NCI-H774 (cell line): ENCODE measurements at regions not wholly inside any gene's neighbourhood (a gene's known extent, or its start where the extent isn't known, plus 50 kb on each side); places are given as distances from the start of the nearest gene placed in this dataset.
"Not testable (repeated sequence)": the region's sequence is repeated elsewhere in the genome, so short reads cannot be mapped to it uniquely, and the experiment has no call there.

Source experiments
- DNase-seq: peaks from one replicate; lab custom pipeline; 2025; lab: John Stamatoyannopoulos, UW

DNA sequence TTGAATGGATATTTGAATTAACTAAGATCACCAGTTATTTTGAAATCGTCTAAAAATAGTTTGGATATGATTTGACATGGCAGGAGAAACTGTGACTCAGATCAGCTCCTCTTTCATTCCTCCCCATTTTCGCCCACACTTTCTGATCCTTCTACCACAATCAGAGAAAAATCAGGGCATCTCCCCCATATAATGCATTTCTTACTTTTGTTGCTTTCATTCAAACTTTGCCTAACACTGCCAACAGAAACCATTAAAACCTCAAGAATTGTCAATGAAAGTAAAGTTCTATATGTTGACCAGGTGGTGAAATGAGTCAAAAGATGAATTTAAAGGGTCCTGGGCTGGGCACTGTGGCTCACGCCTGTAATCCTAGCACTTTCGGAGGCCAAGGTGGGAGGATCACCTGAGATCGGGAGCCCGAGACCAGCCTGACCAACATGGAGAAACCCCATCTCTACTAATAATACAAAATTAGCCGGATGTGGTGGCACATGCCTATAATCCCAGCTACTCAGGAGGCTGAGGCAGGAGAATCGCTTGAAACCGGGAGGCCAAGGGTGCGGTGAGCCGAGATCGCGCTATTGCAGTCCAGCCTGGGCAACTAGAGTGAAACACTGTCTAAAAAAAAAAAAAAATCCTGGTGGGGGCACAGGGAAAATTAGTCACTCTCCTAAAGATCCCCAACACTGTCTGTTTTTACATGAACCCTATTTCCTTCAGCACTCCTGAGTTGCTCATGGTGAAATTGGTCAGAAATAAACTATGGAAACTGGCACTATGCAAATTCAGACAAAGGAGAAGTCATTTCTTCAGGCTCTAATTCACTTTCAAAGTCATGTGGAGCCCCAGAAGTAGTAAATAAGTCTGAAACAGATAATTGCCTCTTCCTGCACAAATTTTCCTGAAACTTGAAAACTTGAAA lies 122.8 kb upstream of the NOCT start:
- DNase-seq: no peak

DNA sequence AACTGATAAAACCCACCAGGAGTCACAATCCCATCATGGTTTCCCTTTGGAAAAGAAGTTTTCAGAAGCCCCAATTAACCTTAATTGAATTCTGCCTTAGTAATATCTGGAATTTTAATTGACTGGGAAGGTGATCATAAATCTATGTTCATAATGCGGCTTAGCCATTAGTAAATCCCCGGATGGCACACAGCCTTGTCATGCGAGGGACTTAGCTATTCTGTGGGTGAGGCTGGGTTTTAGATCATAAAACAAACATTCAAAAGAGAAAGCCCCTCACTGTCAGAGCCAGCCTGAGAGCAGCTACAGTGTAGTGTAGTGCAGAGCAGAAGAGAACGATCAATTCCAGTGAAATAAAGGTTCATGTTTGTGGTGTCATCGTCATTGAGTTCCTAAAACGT lies 124.0 kb upstream of the NOCT start:
- DNase-seq: no peak

DNA sequence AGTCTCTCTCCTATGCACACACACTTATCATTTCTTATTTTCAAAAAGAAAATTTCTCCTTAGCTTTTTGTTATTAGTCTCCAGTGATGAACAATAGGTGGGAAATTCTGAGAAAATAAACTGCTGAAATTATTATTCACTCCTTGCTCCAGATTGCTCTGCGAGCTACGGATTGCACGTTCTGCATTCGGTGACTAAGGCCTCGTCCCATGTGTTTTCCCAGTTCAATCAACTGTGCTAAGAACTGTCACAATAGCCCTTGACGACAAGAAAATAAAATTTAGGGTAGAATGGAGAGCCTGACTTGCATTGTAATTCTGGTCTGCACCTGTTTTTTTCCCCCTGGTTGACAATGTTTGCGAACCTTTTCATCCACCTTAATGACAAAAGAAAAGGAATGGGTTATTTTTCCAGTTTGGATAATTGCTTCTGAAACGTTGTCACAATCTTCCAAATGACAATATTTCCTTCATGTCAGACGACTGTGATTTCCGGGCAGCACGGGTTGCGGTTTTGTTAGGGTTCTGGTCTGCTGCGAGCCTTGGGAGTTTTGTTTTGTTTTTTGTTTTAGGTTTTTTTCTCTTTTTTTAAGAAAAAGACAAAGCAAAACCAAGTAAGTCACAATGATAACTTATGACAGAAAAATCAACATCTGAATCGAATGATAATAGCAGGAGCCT lies 124.5 kb upstream of the NOCT start:
- DNase-seq: peak; percentile 80

DNA sequence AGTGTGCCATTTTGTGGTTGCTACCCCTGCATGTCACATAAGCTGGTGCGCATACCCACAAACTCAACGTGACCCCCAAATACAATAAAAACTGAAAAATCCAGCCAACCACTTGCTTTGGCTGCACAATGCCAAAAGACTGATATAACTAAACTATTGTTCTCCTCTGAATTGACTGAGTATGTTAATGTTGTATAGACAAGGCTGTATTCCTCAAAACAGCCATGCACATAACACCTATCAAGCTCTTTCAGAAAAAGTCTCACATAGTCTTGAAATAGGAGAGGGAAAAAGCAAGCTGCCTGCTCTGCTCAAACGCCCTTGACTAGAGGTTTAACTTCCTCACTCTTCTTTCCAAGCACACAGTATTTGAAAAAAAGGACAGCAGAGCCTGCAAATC lies 126.4 kb upstream of the NOCT start:
- no peak for DNase-seq

DNA sequence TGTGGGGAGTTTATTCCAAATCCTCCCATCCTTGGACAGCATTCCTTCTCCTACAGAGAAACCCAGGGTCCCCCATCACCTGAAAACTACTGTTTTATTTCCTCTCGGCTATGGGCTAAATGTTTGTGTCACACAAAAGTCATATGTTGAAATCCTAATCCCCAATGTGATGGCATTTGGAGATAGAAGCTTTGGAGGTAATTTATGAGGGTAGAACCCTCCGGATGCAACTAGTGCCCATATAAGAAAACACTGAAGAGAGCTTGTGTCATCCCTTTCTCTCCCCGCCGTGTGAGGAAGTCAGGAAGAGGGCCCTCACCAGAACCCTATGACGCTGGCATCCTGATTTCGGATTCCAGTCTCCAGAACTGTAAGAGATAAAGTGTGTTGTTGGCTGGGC lies 127.8 kb upstream of the NOCT start:
- DNase-seq: no peak

DNA sequence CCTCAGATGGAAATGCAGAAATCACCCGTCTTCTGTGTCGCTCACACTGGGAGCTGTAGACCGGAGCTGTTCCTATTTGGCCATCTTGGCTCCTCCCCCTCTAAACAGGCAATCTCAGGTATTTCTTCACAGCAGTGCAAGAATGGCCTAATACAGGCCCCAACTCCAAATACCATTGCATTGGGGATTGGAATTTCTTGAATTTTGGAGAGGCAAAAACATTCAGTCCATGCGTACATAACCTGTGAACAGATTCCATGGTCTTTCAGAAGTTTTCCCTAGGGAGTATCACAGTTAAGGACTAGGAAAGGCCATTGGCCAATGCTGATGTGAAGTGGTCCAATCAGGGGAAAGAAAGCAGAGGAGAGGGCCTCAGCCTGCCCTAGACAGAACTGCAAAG lies 128.2 kb upstream of the NOCT start:
- DNase-seq: no peak

DNA sequence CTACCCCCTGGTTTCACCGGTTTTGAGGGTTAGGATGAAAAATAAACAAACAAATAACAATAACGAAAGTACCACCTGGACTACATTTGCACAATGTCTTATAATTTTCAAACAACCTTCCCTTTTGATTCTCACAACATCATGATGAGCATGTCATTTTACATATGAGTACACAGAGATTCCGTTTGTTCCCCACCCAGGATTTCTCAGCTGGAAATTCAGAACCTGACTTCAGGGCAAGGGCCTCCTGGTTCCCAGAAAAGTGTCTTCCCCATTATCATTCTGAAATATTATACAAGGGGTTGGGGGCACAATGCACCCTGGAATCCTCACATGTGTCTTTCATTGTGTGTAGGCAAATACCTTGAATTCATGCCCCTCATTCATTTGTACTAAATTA lies 135.8 kb upstream of the NOCT start:
- DNase-seq: no peak

DNA sequence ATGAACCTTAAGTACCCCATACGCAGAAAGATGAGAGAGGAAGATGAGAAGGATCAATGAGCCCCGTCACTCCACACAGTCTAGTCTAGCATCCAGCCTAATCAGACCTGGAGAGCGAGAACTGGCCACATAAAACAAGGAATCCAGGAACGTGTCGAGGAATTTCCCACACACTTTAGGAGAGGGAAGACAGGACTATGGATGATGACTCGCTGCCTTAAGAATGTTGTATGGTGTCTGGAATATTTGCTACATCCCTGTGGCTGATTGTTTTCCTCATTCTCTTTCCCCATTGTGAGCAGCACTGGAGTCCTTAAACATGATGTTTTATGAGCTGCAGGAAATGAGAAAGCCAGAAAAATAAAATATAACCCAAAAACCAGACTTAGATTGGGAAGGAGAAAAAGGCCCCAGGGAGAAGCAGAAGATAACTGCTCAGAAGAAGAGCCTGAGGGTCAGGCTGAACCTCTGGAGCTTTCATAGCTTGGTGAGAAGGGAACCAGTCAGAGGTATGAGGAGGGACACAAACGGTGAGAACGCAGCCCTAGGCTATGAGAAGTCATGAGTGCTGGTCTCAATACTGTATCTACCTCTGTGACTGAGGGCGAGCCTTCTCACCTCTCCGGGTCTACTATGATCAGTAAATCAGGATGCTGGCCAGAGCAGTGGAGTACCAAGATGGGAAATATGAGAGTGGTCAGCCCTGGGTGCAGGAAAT lies 139.5 kb upstream of the NOCT start:
- no peak for DNase-seq

DNA sequence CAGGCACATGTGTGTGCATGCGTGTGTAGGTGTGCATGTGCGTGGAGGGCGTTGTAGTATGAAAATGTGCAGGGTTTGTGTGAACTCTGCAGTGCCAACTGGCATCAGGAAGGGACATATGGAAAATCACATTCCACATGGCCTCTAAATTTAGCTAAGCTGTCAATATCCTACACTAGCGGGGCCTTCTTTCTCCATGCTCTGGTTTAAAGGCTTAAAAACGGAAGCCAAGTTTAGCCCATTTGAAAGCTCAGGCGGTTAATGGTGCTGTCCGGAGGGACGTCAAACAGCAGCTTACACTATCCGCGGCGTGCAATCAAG lies 144.1 kb upstream of the NOCT start:
- DNase-seq: no peak

DNA sequence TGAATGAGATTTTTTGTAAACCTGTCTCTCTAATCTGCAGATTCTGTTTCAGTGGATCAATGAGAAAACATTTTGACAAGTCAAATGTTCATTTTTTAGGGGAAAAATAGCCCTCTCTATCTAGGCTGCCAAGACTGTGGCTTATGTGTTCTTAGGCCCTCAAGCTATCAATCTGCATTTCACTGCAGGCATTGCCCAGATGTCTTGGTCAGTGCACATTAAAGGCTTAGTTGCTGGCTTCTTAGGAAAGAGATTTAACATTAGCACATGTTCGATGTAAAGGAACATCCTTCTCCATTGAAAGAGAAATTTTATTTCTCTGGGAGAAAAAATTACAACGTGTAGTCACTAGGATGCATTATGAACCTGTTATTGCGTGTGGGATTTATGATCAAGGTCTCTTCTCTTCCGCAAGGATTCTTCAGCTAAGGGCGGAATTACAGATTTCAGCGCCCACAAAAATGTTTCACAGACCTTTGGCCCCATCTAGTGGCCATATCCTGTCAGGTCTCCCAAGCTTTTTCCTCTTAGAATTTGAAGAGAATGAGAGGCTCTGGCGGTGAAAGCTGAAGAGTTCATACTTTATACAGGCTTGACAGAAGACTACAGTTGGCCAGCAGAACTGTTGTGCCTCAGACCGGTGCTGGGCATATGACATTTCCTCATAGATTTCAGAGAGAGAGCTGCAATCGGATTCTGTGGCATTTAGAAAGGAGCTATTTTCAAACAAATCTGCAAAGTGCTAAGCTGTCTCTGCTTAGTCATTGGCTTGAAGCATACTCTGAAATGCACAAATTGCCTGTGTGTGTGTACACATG lies 144.6 kb upstream of the NOCT start:
- DNase-seq: peak; percentile 46

DNA sequence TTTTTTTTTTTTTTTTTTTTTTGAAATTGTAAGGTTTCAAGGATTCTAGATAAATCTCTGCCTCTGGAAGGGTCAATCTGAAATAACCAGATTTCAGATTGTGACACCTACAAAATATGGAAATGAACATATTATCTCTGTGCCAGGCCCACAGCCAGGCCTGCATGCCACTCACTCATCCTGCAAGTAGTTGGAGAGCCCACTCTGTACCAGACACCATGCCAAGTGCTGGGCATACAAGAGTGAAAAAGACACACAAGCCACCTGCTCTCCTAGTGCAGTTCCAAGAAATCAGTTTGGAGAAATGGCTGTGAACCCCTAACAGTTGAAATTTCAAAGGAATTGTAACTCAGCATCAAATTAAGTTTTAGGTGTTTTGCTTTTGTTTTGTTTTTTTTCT lies 145.9 kb upstream of the NOCT start:
- no peak for DNase-seq

DNA sequence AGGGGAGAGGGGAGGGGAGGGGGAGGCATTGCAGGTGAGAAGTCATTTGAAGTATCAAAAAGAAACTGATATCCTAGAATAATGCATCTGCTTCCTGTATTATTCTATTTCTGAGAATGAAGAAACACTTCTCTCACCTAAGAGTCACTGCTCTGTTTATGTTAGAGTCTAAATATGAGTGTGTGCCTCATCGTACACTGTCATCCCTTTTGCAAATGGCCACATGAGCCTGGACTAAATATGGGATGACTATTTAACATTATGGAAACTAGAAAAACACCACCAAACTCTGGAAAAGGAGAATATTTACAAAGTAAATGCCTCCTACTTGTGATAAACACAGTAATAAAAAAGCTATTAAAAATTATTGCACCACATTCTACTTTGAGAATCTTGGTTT lies 146.4 kb upstream of the NOCT start:
- no peak for DNase-seq

DNA sequence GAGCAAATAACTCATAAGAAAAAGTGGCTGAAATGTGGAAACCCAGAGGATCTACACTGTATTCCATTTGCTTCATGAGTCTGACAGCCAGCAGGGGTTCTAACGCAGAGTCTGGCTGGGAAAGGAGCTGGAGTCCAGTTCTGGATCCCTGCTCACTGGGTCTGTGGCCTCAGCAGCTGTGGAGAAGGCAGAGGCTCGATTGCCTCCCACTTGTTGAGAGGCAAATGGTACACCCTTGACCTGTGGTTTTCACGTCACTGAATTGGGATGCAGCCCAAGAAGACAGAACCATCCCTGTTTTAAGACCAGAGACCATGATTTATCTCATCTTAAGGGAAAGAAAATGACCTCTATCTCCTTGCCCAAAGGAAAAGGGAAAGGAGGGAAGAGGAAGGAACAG lies 147.0 kb upstream of the NOCT start:
- no peak for DNase-seq

DNA sequence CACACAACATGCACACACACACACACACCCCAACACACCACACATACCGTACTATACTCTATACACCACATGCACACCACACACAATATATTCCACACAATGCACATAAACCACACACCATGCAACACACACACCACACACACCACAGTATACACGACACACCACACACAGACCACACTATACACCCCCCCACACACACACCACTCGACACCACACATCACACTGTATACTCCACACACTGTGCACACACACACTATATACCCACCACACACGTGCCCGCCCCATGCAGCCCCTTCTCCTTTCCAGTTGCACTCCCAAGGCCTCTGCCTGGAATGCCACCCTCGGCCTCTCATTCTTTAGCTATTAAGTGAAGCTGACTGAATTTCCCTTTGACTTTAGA lies 148.2 kb upstream of the NOCT start:
- no peak for DNase-seq

DNA sequence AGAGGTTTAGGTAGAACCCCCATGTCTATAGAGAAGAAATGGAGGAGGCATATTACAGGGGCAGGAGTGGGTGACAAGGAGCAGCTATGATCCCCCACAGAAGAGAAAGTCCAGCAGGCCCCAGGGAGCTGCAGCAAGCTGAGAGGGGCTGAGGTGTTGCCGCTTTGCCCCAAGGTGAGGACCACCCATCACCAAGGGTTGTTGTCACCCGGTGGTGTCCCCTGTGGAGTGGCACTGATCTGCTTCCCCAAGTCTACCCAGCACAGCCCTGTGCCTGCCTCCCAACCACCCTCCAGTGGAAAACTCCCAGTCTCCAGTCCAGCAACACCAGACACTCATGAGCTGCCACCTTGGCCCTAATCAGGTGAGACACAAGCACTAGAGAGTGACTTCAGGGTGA lies 149.3 kb upstream of the NOCT start:
- DNase-seq: no peak

DNA sequence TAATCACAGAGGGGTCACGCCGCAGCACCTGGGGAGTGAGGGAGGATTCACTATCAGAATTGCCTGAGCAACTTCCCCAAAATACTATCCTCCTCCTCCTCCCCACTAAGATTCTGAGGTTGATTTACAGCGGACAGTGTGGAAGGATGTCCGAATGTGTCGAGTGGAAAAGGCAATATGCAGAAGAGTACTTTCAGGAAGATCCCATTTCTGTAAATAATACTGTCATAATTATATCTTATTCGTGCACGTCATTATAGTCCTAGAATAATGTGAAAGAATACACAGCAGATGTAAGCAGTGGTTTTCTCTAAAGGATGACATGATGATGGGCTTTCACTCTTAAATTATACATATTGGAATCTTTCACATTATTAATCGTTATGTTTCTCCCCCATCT lies 149.8 kb upstream of the NOCT start:
- no peak for DNase-seq

DNA sequence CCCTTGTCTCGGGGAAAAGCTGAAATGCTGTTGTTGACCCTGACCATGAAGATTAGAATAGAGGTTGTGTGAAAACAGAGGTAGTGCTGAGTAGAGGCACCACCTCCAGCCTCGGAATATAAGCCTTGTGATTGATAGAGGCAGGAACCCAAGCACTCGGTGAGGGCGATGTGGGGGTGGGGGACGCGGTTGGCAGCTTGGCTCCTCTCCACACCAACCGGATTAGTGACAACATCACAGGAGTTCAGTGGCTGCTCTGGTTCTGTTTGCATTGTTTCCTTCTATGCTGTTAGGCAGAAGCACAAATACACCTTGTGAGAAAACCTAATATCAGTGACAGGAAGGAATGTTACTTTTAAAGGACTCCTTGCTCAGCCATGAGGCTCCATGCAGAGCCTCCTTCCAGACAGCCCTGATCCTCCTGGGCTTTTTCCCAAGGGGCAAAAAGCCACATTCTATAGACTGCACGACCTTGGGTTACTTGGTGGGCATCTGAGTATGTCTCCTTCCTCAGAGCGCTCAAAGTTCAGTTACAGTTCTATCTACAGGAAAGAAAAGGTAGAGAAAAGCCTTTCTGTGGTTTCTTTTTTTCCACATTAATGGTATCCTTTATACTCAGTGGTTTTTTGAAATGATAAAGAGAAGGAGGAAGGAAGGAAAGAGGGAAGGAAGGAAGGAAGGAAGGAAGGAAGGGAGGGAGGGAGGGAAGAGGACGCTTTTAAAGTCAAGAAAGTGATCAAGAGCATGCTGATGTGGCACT lies 150.4 kb upstream of the NOCT start:
- no peak for DNase-seq

DNA sequence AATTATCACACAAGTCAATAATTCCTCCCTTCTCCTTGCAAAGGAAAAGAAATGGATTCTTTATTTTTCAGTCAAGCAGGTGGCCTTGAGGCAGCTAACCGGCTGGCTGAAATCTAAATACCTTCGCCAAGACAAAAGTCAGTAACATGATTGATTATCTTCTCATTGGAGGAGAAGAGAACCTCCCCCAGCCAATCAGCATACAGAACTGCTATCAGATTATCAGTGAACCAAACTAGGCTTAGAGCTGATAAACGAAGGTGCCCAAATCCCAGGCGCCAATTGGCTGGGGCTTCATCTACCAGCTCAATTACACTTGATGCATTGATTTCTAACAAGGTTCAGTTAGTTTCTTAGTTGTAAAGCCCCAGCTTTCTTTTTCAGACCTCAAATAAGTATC lies 152.4 kb upstream of the NOCT start:
- no peak for DNase-seq

DNA sequence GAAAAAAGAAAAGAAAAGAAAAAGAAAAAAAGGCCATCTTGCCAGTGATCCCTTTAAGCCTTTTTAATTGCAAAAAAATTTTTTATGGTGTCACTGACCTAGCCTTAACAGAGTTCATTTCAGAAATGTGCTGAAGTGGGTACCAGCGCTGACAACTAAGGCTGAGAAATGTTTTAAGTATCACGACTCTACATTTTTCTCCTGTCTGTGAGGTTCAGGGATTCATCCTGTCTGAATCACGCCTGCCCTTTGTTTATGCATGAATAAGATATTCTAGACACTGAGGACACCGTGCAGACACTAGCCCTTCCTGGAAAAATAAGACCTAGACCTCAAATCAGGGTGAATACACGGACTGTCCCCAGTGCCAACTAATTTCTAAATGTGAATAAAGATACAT lies 154.4 kb upstream of the NOCT start:
- DNase-seq: no peak

DNA sequence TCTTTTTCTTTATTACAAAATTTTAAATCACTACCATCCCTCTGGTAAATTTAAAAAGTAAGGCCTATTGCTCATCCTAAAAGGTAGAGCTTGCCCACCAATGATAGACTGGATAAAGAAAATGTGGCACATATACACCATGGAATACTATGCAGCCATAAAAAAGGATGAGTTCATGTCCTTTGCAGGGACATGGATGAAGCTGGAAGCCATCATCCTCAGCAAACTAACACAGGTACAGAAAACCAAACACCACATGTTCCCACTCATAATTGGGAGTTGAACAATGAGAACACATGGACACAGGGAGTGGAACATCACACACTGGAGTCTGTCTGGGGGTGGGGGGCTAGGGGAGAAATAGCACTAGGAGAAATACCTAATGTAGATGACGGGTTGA lies 155.2 kb upstream of the NOCT start:
- DNase-seq: not testable (repeated sequence)

DNA sequence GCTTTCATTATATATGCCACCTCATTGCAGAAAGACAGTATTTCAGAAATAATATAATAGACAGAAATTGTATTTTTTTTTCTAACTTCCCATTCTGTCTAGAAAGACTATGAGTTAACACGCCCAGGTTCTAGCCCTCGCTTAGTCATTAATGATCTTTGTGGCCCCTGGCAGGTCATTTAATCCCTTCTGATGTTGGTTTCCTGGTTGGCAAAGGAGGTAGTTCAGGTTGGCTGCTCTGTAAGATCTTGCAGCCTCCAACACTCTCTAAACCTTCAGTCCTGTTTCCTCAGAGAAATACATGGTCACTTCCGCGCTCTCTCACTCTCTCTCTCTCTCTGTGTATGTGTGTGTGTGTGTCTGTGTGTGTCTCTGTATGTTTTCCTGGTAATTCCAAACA lies 156.3 kb upstream of the NOCT start:
- no peak for DNase-seq

DNA sequence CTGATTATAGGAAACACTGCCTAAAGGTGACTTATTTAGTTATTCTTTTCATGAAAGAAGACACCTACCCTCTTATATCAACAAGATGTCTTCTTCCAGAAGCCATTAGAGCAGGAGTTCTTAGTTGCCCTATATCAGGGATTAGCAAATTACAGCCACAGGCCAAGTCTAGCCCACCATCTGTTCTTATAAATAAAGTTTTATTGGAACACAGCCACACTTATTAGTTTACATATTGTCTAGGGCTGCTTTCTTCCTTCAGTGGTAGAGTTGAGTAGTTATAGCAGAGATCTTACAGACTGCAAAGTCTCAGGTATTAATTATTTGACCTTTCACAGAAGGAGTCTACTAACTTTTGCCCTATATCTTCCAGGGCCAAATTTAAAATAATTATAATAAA lies 157.2 kb upstream of the NOCT start:
- DNase-seq: no peak
